ENCODE measurements at regions not wholly inside any gene's neighbourhood (a gene's known extent, or its start where the extent isn't known, plus 50 kb on each side); places are given as distances from the start of the nearest gene placed in this dataset.

GRCh38 chr2:2573658-2574293, 242.7 kb upstream of the MYT1L start (continued):
- TF ChIP-seq E2F8 (IDR thresholded peaks at IDR 0.05; ENCODE audit: low read depth, partially characterized antibody) (peak; percentile 84), MTA1 (IDR thresholded peaks at IDR 0.05; ENCODE audit: borderline replicate concordance) (0 out of 2 replicates have a peak, but pooled peaks have one; percentile 41), KHSRP (IDR thresholded peaks at IDR 0.05) (peak; percentile 99), CTCF (IDR thresholded peaks at IDR 0.05 in 2 of 3, conservative IDR thresholded peaks at IDR 0.05 in 1 of 3; ENCODE audit: insufficient read depth in 2 of 3, low read depth in 1 of 3, low read length in 3 of 3) (no peak), PRDM10 (IDR thresholded peaks at IDR 0.05; ENCODE audit: partially characterized antibody) (no peak), CSDE1 (IDR thresholded peaks at IDR 0.05) (peak in 1 of 2 experiments; percentile 86; a peak in 2 of 4 replicates), CBX2 (IDR thresholded peaks at IDR 0.05; ENCODE audit: insufficient read depth, low read length, poor library complexity, severe bottlenecking) (no peak), RAD51 (IDR thresholded peaks at IDR 0.05; ENCODE audit: borderline replicate concordance, low read depth) (no peak), CBX8 (IDR thresholded peaks at IDR 0.05; ENCODE audit: borderline replicate concordance, extremely low read depth, low read depth, low read length, poor library complexity, severe bottlenecking) (no peak), ILK (tag; IDR thresholded peaks at IDR 0.05; ENCODE audit: borderline replicate concordance, low read depth) (no peak), NBN (IDR thresholded peaks at IDR 0.05; ENCODE audit: low read depth) (peak; percentile 96), MAZ (CRISPR knock-in tag; conservative IDR thresholded peaks at IDR 0.05 in 1 of 2, IDR thresholded peaks at IDR 0.05 in 1 of 2) (no peak), ZNF239 (CRISPR knock-in tag; IDR thresholded peaks at IDR 0.05) (no peak), ZNF277 (CRISPR knock-in tag; IDR thresholded peaks at IDR 0.05; ENCODE audit: borderline replicate concordance) (no peak), ZSCAN29 (IDR thresholded peaks at IDR 0.05) (no peak)

Measured in K562 (cell line).